PC-3 (cell line): ENCODE measurements at regions not wholly inside any gene's neighbourhood (a gene's known extent, or its start where the extent isn't known, plus 50 kb on each side); places are given as distances from the start of the nearest gene placed in this dataset.

ENCODE experiments used
- ATAC-seq: fragments of 200-7000 bp; cut with Tn5 transposase; 2 replicates; pipeline ENCODE4 v1.9.1; 2020; ENCODE audit warnings: mild to moderate bottlenecking, moderate library complexity
- BruUV-seq: library from RNA; stranded (reverse); fragments of 400-500 nt; replicated peaks from 2 replicates; lab custom pipeline; 2021; lab: Mats Ljungman, UMichigan
- CTCF ChIA-PET: fragments of 300-600 bp; sonication (Branson Sonifier 250); formaldehyde crosslinking; loops from one replicate; lab custom pipeline; 2022; ENCODE audit warnings: antibody characterized with exemption; lab: Charles Lee
- POLR2A ChIA-PET: fragments of 300-600 bp; sonication (Branson Sonifier 250); formaldehyde crosslinking; loops from one replicate; lab custom pipeline; 2022; ENCODE audit warnings: antibody characterized with exemption; ENCODE audit not compliant: unreplicated experiment; lab: Charles Lee
- DNase-seq: peaks from one replicate; pipeline ENCODE4 v3.0.0-alpha.2; 2015
- H2AFZ ChIP-seq: fragments of 300-600 bp; sonication (generic); 2 replicates; pipeline ENCODE4 v1.6.0; 2016; ENCODE audit warnings: antibody characterized with exemption, low read length
- H3F3A ChIP-seq: fragments of 300-600 bp; sonication (generic); one replicate; pipeline ENCODE4 v1.6.0; 2017; ENCODE audit warnings: antibody characterized with exemption, low read length, control low read depth, mild to moderate bottlenecking; ENCODE audit not compliant: unreplicated experiment
- H3K27ac ChIP-seq: fragments of 300-600 bp; sonication (generic); 2 replicates; pipeline ENCODE4 v1.5.1; 2016; ENCODE audit warnings: mild to moderate bottlenecking, low read length
- H3K27me3 ChIP-seq: fragments of 300-600 bp; sonication (generic); 2 replicates; pipeline ENCODE4 v1.6.1; 2016; ENCODE audit warnings: low read length, mixed read lengths
- H3K36me3 ChIP-seq: fragments of 300-600 bp; sonication (generic); 2 replicates; pipeline ENCODE4 v1.6.1; 2016; ENCODE audit warnings: low read depth, mixed run types, low read length, mixed read lengths
- H3K4me1 ChIP-seq: fragments of 300-600 bp; sonication (generic); 2 replicates; pipeline ENCODE4 v1.5.1; 2016; ENCODE audit warnings: low read length; ENCODE audit not compliant: insufficient read depth
- H3K4me2 ChIP-seq: fragments of 300-600 bp; sonication (generic); 2 replicates; pipeline ENCODE4 v1.6.0; 2016; ENCODE audit warnings: low read length
- H3K4me3 ChIP-seq: fragments of 300-600 bp; sonication (generic); 2 replicates; pipeline ENCODE4 v1.5.1; 2016; ENCODE audit warnings: mild to moderate bottlenecking, low read length, mixed read lengths
- H3K79me2 ChIP-seq: fragments of 300-600 bp; sonication (generic); 2 replicates; pipeline ENCODE4 v1.6.1; 2017; ENCODE audit warnings: low read length, mixed read lengths
- H3K9ac ChIP-seq: fragments of 300-600 bp; sonication (generic); 2 replicates; pipeline ENCODE4 v1.6.0; 2016; ENCODE audit warnings: mild to moderate bottlenecking, low read length
- H3K9me2 ChIP-seq: fragments of 300-600 bp; sonication (generic); replicated peaks from 2 replicates; pipeline ENCODE4 v1.6.1; 2016; ENCODE audit warnings: mixed run types, low read length, mixed read lengths
- H3K9me3 ChIP-seq: fragments of 300-600 bp; sonication (generic); 2 replicates; pipeline ENCODE4 v1.6.1; 2016; ENCODE audit warnings: low read length, mixed read lengths
- H4K20me1 ChIP-seq: fragments of 300-600 bp; sonication (generic); 2 replicates; pipeline ENCODE4 v1.6.1; 2016; ENCODE audit warnings: low read length, mixed read lengths
- EZH2 ChIP-seq: fragments of 300-600 bp; sonication (generic); IDR thresholded peaks from one replicate; pipeline ENCODE4 v1.6.1; 2017; ENCODE audit warnings: antibody characterized with exemption, mild to moderate bottlenecking, low read length; ENCODE audit not compliant: unreplicated experiment
- EZH2phosphoT487 ChIP-seq: fragments of 300-600 bp; sonication (generic); IDR thresholded peaks from 2 replicates; pipeline ENCODE4 v1.6.1; 2018; ENCODE audit warnings: mild to moderate bottlenecking, antibody characterized with exemption, low read length, borderline replicate concordance
- intact Hi-C: fragments of 100-400 bp; cut with micrococcal nuclease; formaldehyde crosslinking; loops from 2 replicates; pipeline ENCODE4 v1.9.0; 2023
- TF ChIP-seq, protein P1 (sequence below): fragments of 300-600 bp; sonication (generic); conservative IDR thresholded peaks from 2 replicates; pipeline ENCODE4 v1.5.1; 2017; ENCODE audit warnings: antibody characterized with exemption, low read depth, mild to moderate bottlenecking, low read length

DNA sequence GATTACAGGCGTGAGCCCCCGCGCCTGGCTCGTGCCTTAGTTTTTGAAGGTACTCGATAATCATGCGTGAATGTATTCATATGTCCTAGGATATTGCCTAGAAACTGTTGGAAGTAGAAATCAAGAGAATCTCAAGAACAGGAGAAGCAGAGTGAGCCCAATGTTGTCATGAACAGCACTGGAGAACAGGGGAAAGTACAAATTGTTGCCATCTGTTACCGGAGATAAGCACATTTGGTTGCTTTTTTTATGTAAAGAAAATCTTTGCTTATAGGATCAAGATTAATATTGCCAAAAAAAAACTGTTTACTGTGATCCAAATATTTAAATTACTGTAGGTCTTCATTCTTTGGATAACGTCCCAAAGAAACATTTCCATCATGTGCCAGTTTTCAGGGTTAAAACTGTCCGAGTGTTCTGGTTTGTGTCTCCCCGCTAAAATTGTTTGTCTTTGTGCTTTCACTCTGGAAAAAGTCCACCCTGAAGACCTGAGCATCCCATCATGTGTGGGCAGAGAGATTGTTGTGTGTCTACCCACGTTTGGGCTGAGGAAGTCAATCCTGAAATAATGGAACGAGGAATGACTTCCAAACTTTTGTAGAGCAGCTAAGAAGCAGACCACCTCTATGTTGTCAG lies 95.7 kb upstream of the CELF2 start:
- H3K36me3 ChIP-seq, result no peaks in the 10 kb centered on the region
- peaks cover 38% of the 10 kb centered on the region for H3K27me3 ChIP-seq
- H4K20me1 ChIP-seq, result no peaks in the 10 kb centered on the region
- no peaks in the 10 kb centered on the region for H3K9me2 ChIP-seq
- CTCF ChIA-PET, result no interaction called here
- no peak overlapping the region for H3K27ac ChIP-seq
- no peak overlapping the region for H3K4me3 ChIP-seq
- no peaks in the 10 kb centered on the region for H3K9me3 ChIP-seq
- H2AFZ ChIP-seq, result no peak overlapping the region
- no peak overlapping the region for H3K9ac ChIP-seq
- TF ChIP-seq, protein P1, sequence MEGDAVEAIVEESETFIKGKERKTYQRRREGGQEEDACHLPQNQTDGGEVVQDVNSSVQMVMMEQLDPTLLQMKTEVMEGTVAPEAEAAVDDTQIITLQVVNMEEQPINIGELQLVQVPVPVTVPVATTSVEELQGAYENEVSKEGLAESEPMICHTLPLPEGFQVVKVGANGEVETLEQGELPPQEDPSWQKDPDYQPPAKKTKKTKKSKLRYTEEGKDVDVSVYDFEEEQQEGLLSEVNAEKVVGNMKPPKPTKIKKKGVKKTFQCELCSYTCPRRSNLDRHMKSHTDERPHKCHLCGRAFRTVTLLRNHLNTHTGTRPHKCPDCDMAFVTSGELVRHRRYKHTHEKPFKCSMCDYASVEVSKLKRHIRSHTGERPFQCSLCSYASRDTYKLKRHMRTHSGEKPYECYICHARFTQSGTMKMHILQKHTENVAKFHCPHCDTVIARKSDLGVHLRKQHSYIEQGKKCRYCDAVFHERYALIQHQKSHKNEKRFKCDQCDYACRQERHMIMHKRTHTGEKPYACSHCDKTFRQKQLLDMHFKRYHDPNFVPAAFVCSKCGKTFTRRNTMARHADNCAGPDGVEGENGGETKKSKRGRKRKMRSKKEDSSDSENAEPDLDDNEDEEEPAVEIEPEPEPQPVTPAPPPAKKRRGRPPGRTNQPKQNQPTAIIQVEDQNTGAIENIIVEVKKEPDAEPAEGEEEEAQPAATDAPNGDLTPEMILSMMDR, result no peak
- no peak for TF ChIP-seq EZH2phosphoT487
- TF ChIP-seq EZH2, result no peak
- intact Hi-C loops, result no loop called here
- no TSS peak for BruUV-seq
- no peaks in the 10 kb centered on the region for H3K4me1 ChIP-seq
- H3F3A ChIP-seq, result no peaks in the 10 kb centered on the region
- ATAC-seq, result no peak
- POLR2A ChIA-PET, result no interaction called here
- no peak overlapping the region for H3K4me2 ChIP-seq
- DNase-seq, result no peak
- no peaks in the 10 kb centered on the region for H3K79me2 ChIP-seq

DNA sequence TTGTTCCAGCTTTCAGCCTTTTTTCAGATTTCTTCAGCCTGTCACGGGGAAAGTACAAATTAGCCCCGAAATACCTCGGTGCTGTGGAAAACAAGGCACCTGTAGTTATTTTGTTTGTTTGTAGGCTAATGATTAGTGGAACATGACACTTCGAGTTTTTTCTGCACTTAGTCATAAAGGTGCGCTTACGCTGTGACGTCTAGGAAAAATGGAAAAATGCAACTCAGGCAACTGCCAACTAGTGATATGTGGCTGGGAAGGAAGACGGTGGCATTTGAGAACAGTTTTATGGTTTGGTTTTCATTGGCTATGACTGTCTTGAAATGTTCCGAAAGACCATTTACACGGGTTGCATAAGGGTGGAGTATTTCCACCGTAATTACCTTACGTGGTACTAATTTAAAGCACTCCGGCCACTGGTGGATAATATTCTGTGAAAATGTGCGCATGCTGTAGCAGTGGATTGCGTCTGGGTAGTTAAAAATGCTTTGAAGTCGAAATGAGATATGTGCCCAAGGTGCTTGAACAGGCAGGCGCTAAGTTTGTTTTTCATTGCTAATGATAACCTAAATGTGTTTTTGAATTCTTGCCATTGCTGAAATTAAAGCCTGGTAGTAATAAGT lies 94.5 kb upstream of the CELF2 start:
- Histone ChIP-seq H4K20me1 (no peaks in the 10 kb centered on the region), H3K9me2 (no peaks in the 10 kb centered on the region), H3K9me3 (no peaks in the 10 kb centered on the region), H2AFZ (no peak overlapping the region), H3K27ac (no peak overlapping the region), H3K79me2 (no peaks in the 10 kb centered on the region), H3K27me3 (peaks cover 38% of the 10 kb centered on the region), H3K4me1 (no peaks in the 10 kb centered on the region), H3F3A (no peaks in the 10 kb centered on the region), H3K4me3 (no peak overlapping the region), H3K4me2 (no peak overlapping the region), H3K9ac (no peak overlapping the region), H3K36me3 (no peaks in the 10 kb centered on the region)
- TF ChIP-seq, protein P1, result no peak
- TF ChIP-seq EZH2phosphoT487 (no peak), EZH2 (no peak)
- CTCF ChIA-PET, result no interaction called here
- DNase-seq, result no peak
- ATAC-seq, result no peak
- intact Hi-C loops, result no loop called here
- POLR2A ChIA-PET, result no interaction called here
- no TSS peak for BruUV-seq

DNA sequence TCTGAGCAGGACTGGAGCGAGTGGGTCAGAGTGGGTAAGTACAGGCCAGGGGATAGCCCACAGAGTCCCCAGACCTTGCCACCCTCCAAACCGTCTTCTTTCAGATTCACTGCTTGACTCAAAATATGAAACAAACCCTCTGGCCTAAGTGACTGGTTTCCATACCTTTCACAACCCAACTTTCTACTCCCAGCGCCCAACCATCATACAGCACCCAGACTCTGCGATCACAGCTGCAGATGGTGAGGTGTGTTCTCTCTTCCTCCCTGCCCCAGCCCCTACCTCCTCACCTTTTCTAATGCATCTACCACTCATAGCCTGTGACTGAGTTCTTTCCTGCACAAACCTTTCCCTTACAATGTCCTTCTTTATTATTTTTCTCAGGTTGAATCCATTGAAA lies 92.0 kb upstream of the CELF2 start:
- Histone ChIP-seq H3K79me2 (no peaks in the 10 kb centered on the region), H3K9ac (no peak overlapping the region), H3K27ac (no peak overlapping the region), H3K9me2 (no peaks in the 10 kb centered on the region), H3K4me3 (no peak overlapping the region), H3K4me1 (no peaks in the 10 kb centered on the region), H2AFZ (no peak overlapping the region), H3K27me3 (peaks cover 38% of the 10 kb centered on the region), H4K20me1 (no peaks in the 10 kb centered on the region), H3K36me3 (no peaks in the 10 kb centered on the region), H3F3A (no peaks in the 10 kb centered on the region), H3K9me3 (no peaks in the 10 kb centered on the region), H3K4me2 (no peak overlapping the region)
- TF ChIP-seq EZH2phosphoT487 (no peak), EZH2 (no peak)
- TF ChIP-seq, protein P1, result no peak
- no TSS peak for BruUV-seq
- CTCF ChIA-PET, result no interaction called here
- POLR2A ChIA-PET, result no interaction called here
- intact Hi-C loops, result no loop called here
- no peak for DNase-seq
- ATAC-seq, result no peak
